K562 (cell line): ENCODE measurements at regions not wholly inside any gene's neighbourhood (a gene's known extent, or its start where the extent isn't known, plus 50 kb on each side); places are given as distances from the start of the nearest gene placed in this dataset.

ENCODE experiments used
- TF ChIP-seq, protein P1 (sequence below): sonication (generic); formaldehyde crosslinking; IDR thresholded peaks from 2 replicates; pipeline ENCODE4 v1.8.0; 2022; ENCODE audit warnings: mild to moderate bottlenecking, missing genetic modification reagents
- TF ChIP-seq, protein P2 (sequence below): fragments of 450-650 bp; IDR thresholded peaks from 2 replicates; pipeline ENCODE4 v1.6.1; 2016; ENCODE audit warnings: low read depth

DNA sequence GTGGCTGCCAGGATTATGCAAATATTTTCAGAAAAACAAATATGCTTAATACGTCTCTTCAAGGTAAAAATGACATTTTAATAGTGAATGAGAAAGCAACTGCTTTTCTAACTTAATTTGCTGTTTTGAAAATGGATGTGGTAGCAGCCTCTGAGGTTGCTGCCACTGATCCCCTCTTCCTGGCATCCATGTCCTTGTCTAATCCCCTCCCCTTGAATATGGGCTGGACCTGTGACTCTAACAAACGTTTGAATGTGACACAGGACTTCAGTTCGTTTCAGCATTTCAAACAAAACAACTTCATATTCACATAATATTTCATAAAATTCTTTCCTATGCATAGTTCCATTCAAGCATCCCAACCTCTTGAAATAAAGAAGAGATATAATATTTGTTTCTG, 64.2 kb upstream of the SLC38A2 start (continued):
- TF ChIP-seq, protein P1, sequence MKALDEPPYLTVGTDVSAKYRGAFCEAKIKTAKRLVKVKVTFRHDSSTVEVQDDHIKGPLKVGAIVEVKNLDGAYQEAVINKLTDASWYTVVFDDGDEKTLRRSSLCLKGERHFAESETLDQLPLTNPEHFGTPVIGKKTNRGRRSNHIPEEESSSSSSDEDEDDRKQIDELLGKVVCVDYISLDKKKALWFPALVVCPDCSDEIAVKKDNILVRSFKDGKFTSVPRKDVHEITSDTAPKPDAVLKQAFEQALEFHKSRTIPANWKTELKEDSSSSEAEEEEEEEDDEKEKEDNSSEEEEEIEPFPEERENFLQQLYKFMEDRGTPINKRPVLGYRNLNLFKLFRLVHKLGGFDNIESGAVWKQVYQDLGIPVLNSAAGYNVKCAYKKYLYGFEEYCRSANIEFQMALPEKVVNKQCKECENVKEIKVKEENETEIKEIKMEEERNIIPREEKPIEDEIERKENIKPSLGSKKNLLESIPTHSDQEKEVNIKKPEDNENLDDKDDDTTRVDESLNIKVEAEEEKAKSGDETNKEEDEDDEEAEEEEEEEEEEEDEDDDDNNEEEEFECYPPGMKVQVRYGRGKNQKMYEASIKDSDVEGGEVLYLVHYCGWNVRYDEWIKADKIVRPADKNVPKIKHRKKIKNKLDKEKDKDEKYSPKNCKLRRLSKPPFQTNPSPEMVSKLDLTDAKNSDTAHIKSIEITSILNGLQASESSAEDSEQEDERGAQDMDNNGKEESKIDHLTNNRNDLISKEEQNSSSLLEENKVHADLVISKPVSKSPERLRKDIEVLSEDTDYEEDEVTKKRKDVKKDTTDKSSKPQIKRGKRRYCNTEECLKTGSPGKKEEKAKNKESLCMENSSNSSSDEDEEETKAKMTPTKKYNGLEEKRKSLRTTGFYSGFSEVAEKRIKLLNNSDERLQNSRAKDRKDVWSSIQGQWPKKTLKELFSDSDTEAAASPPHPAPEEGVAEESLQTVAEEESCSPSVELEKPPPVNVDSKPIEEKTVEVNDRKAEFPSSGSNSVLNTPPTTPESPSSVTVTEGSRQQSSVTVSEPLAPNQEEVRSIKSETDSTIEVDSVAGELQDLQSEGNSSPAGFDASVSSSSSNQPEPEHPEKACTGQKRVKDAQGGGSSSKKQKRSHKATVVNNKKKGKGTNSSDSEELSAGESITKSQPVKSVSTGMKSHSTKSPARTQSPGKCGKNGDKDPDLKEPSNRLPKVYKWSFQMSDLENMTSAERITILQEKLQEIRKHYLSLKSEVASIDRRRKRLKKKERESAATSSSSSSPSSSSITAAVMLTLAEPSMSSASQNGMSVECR (CRISPR knock-in tag), result no peak
- TF ChIP-seq, protein P2, sequence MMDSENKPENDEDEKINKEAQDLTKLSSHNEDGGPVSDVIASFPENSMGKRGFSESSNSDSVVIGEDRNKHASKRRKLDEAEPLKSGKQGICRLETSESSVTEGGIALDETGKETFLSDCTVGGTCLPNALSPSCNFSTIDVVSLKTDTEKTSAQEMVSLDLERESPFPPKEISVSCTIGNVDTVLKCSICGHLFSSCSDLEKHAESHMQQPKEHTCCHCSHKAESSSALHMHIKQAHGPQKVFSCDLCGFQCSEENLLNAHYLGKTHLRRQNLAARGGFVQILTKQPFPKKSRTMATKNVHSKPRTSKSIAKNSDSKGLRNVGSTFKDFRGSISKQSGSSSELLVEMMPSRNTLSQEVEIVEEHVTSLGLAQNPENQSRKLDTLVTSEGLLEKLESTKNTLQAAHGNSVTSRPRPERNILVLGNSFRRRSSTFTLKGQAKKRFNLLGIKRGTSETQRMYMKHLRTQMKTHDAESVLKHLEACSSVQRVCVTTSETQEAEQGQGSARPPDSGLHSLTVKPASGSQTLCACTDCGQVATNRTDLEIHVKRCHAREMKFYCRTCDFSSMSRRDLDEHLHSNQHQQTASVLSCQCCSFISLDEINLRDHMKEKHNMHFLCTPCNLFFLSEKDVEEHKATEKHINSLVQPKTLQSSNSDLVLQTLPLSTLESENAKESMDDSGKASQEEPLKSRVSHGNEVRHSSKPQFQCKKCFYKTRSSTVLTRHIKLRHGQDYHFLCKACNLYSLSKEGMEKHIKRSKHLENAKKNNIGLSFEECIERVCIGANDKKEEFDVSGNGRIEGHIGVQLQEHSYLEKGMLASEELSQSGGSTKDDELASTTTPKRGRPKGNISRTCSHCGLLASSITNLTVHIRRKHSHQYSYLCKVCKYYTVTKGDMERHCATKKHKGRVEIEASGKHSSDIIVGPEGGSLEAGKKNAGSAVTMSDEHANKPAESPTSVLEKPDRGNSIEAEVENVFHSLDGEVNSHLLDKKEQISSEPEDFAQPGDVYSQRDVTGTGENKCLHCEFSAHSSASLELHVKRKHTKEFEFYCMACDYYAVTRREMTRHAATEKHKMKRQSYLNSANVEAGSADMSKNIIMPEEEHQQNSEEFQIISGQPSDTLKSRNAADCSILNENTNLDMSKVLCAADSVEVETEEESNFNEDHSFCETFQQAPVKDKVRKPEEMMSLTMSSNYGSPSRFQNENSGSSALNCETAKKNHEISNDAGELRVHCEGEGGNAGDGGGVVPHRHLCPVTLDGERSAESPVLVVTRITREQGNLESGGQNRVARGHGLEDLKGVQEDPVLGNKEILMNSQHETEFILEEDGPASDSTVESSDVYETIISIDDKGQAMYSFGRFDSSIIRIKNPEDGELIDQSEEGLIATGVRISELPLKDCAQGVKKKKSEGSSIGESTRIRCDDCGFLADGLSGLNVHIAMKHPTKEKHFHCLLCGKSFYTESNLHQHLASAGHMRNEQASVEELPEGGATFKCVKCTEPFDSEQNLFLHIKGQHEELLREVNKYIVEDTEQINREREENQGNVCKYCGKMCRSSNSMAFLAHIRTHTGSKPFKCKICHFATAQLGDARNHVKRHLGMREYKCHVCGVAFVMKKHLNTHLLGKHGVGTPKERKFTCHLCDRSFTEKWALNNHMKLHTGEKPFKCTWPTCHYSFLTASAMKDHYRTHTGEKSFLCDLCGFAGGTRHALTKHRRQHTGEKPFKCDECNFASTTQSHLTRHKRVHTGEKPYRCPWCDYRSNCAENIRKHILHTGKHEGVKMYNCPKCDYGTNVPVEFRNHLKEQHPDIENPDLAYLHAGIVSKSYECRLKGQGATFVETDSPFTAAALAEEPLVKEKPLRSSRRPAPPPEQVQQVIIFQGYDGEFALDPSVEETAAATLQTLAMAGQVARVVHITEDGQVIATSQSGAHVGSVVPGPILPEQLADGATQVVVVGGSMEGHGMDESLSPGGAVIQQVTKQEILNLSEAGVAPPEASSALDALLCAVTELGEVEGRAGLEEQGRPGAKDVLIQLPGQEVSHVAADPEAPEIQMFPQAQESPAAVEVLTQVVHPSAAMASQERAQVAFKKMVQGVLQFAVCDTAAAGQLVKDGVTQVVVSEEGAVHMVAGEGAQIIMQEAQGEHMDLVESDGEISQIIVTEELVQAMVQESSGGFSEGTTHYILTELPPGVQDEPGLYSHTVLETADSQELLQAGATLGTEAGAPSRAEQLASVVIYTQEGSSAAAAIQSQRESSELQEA, result no peak
